GM23248 (cell line): ENCODE measurements at regions not wholly inside any gene's neighbourhood (a gene's known extent, or its start where the extent isn't known, plus 50 kb on each side); places are given as distances from the start of the nearest gene placed in this dataset.

Experiments
- DNase-seq: peaks from one replicate; pipeline ENCODE4 v3.0.0-alpha.2; 2015
- H2AFZ ChIP-seq: fragments of 200-600 bp; sonication (generic); 2 replicates; pipeline ENCODE4 v1.6.1; 2016; ENCODE audit warnings: antibody characterized with exemption
- H3F3A ChIP-seq: fragments of 200-600 bp; sonication (generic); 2 replicates; pipeline ENCODE4 v1.6.1; 2016; ENCODE audit warnings: mild to moderate bottlenecking, antibody characterized with exemption, mixed run types; ENCODE audit not compliant: insufficient read depth
- H3K27ac ChIP-seq: fragments of 200-600 bp; sonication (generic); 2 replicates; pipeline ENCODE4 v1.5.1; 2016; ENCODE audit warnings: mild to moderate bottlenecking
- H3K27me3 ChIP-seq: fragments of 200-600 bp; sonication (generic); replicated peaks from 2 replicates; pipeline ENCODE4 v1.6.1; 2016; ENCODE audit warnings: mild to moderate bottlenecking; ENCODE audit not compliant: insufficient read depth
- H3K36me3 ChIP-seq: fragments of 200-600 bp; sonication (generic); 2 replicates; pipeline ENCODE4 v1.6.1; 2016; ENCODE audit warnings: low read depth, mild to moderate bottlenecking
- H3K4me1 ChIP-seq: fragments of 200-600 bp; sonication (generic); 2 replicates; pipeline ENCODE4 v1.6.1; 2016; ENCODE audit warnings: mild to moderate bottlenecking; ENCODE audit not compliant: insufficient read depth
- H3K4me2 ChIP-seq: fragments of 200-600 bp; sonication (generic); one replicate; pipeline ENCODE4 v1.6.1; 2016; ENCODE audit warnings: mild to moderate bottlenecking; ENCODE audit not compliant: unreplicated experiment
- H3K4me3 ChIP-seq: fragments of 200-600 bp; sonication (generic); 2 replicates; pipeline ENCODE4 v1.5.1; 2016; ENCODE audit warnings: mild to moderate bottlenecking
- H3K79me2 ChIP-seq: fragments of 200-600 bp; sonication (generic); 2 replicates; pipeline ENCODE4 v1.6.1; 2016; ENCODE audit warnings: mild to moderate bottlenecking; ENCODE audit not compliant: insufficient read depth
- H3K9ac ChIP-seq: fragments of 200-600 bp; sonication (generic); 2 replicates; pipeline ENCODE4 v1.6.1; 2016; ENCODE audit warnings: mild to moderate bottlenecking
- H3K9me2 ChIP-seq: fragments of 200-600 bp; sonication (generic); 2 replicates; pipeline ENCODE4 v1.6.1; 2016; ENCODE audit warnings: mixed run types, mild to moderate bottlenecking, moderate library complexity; ENCODE audit not compliant: insufficient read depth
- H3K9me3 ChIP-seq: fragments of 200-600 bp; sonication (generic); one replicate; pipeline ENCODE4 v1.6.1; 2017; ENCODE audit warnings: low read depth
- H4K20me1 ChIP-seq: fragments of 200-600 bp; sonication (generic); 2 replicates; pipeline ENCODE4 v1.6.0; 2016; ENCODE audit not compliant: insufficient read depth
- EZH2 ChIP-seq: fragments of 200-600 bp; sonication (generic); IDR thresholded peaks from 2 replicates; pipeline ENCODE4 v1.6.1; 2018; ENCODE audit warnings: antibody characterized with exemption, mild to moderate bottlenecking; ENCODE audit not compliant: insufficient read depth, poor library complexity, severe bottlenecking
- EZH2phosphoT487 ChIP-seq: fragments of 200-600 bp; sonication (generic); IDR thresholded peaks from 2 replicates; pipeline ENCODE4 v1.6.1; 2018; ENCODE audit warnings: antibody characterized with exemption, moderate library complexity, mild to moderate bottlenecking, low read depth; ENCODE audit not compliant: insufficient read depth
- WGBS, 2 experiments: methylation state at CpG; one replicate each; pipeline ENCODE4 v1.1.6; 2015 to 2017; ENCODE audit warnings: low lambda C conversion rate in 2 of 2, low coverage in 1 of 2; ENCODE audit errors: missing lambda C conversion rate in 2 of 2; 5-methylcytosine and 5-hydroxymethylcytosine counted together
- in situ Hi-C: fragments of 300-500 bp; cut with MboI; formaldehyde crosslinking; loops from 2 replicates; pipeline ENCODE4 v1.15.0; 2020

DNA sequence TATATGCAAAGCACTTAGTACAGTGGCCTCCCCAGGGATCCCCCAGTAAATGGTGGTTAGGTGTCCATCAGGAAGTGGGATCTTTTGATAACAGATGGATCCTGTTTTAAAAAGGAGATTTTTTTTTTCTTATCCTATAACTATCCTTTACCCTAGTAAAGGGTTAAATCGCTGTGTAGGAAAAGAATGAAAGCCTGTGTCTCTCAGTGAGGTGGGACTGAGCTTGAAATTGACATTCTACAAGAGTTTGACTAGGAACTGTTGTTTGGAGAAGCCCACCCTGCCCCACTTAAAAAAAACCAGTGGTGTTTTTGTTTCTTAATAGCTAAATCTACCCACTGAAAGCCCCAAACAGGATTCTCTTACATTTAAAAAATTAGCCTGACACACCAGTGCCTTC lies 112.2 kb upstream of the EGLN3 start:
- H3K27ac ChIP-seq: no peak overlapping the region
- H3F3A ChIP-seq: peaks cover 10% of the 10 kb centered on the region; the same call in 1 of the 2 replicates
- in situ Hi-C loops: no loop called here
- no peaks in the 10 kb centered on the region for H4K20me1 ChIP-seq
- H3K9ac ChIP-seq: no peak overlapping the region
- no peaks in the 10 kb centered on the region for H3K36me3 ChIP-seq
- DNase-seq: no peak
- H3K27me3 ChIP-seq: no peaks in the 10 kb centered on the region
- H3K4me3 ChIP-seq: no peak overlapping the region
- no peak overlapping the region for H3K4me2 ChIP-seq
- H3K9me3 ChIP-seq: no peaks in the 10 kb centered on the region
- TF ChIP-seq EZH2 (no peak), EZH2phosphoT487 (no peak)
- H3K79me2 ChIP-seq: no peaks in the 10 kb centered on the region
- H3K9me2 ChIP-seq: no peaks in the 10 kb centered on the region
- peaks cover 7% of the 10 kb centered on the region; the same call in 1 of the 2 replicates for H3K4me1 ChIP-seq
- H2AFZ ChIP-seq: 0 out of 2 replicates have a peak overlapping the region, but pooled peaks have one; percentile 26
- 75 to 83% methylated on average over 1 of the region's 1 CpG for WGBS, 2 experiments

DNA sequence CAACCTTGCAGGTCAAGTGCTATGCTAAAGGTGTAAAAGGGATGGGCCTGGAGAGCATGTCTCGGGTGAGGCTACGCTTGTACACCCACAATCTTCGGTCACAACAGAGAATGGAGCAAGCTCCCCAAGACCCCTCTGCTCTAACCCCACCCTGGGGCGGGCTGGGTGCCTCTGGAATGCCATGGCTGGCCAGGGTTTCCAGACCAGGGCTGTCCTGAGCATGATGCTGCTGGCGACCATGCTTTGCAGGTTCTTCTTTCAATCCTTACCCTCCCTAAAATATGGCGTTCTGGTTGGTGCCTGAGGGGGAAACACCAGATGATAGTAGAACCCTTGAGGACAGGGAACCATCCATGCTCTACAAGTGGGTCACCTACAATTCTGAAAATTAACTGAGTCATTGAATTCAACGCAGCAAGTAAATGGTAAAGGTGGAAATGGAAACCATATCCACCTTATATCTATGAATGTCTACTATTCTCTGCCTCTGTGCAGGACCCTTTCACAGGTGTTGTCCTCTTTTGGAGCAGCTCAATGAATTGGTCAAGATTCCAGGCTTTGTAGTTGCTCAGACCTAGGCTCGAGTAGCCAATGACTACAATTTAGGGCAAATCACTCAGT lies 111.6 kb upstream of the EGLN3 start:
- no peaks in the 10 kb centered on the region for H4K20me1 ChIP-seq
- TF ChIP-seq EZH2phosphoT487 (no peak), EZH2 (no peak)
- in situ Hi-C loops: no loop called here
- H3K9ac ChIP-seq: no peak overlapping the region
- peaks cover 10% of the 10 kb centered on the region; the same call in 1 of the 2 replicates for H3F3A ChIP-seq
- no peak overlapping the region for H3K4me3 ChIP-seq
- H3K27ac ChIP-seq: no peak overlapping the region
- H3K9me3 ChIP-seq: no peaks in the 10 kb centered on the region
- no peaks in the 10 kb centered on the region for H3K79me2 ChIP-seq
- no peaks in the 10 kb centered on the region for H3K36me3 ChIP-seq
- DNase-seq: no peak
- H3K9me2 ChIP-seq: no peaks in the 10 kb centered on the region
- H3K27me3 ChIP-seq: no peaks in the 10 kb centered on the region
- no peak overlapping the region for H3K4me2 ChIP-seq
- H3K4me1 ChIP-seq: peaks cover 7% of the 10 kb centered on the region; the same call in 1 of the 2 replicates
- no peak overlapping the region for H2AFZ ChIP-seq
- 87 to 88% methylated on average over 8 of the region's 8 CpGs for WGBS, 2 experiments

DNA sequence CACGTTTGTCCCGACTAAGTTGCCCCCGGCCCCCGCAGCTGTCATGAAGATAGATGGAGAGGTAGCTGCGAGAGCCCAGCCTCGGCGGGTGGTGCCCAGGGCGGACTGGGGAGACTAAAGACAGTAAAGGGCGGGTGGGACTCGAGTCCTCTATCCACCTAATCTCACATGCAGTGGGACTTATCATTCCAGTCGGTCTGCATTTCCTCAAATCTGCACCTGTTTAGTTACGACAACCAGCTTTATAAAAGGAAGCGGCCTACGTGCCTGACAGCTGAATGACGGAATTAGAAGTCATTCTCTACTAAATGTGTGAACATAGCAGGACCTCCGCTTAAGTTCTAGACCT lies 109.8 kb upstream of the EGLN3 start:
- no peaks in the 10 kb centered on the region for H4K20me1 ChIP-seq
- WGBS, 2 experiments: 65 to 68% methylated on average over 16 of the region's 16 CpGs
- no peaks in the 10 kb centered on the region for H3K36me3 ChIP-seq
- no peak for DNase-seq
- peaks cover 7% of the 10 kb centered on the region; the same call in 1 of the 2 replicates for H3K4me1 ChIP-seq
- H3K9ac ChIP-seq: peak overlapping the region; percentile 68
- H3K9me2 ChIP-seq: no peaks in the 10 kb centered on the region
- peaks cover 10% of the 10 kb centered on the region; the same call in 1 of the 2 replicates for H3F3A ChIP-seq
- no peaks in the 10 kb centered on the region for H3K27me3 ChIP-seq
- no peaks in the 10 kb centered on the region for H3K79me2 ChIP-seq
- H3K9me3 ChIP-seq: no peaks in the 10 kb centered on the region
- in situ Hi-C loops: no loop called here
- peak overlapping the region; percentile 73 for H3K4me2 ChIP-seq
- TF ChIP-seq EZH2: no peak
- TF ChIP-seq EZH2phosphoT487: no peak
- peak overlapping the region; percentile 85 for H2AFZ ChIP-seq
- H3K27ac ChIP-seq: no peak overlapping the region
- peak overlapping the region; percentile 76 for H3K4me3 ChIP-seq

DNA sequence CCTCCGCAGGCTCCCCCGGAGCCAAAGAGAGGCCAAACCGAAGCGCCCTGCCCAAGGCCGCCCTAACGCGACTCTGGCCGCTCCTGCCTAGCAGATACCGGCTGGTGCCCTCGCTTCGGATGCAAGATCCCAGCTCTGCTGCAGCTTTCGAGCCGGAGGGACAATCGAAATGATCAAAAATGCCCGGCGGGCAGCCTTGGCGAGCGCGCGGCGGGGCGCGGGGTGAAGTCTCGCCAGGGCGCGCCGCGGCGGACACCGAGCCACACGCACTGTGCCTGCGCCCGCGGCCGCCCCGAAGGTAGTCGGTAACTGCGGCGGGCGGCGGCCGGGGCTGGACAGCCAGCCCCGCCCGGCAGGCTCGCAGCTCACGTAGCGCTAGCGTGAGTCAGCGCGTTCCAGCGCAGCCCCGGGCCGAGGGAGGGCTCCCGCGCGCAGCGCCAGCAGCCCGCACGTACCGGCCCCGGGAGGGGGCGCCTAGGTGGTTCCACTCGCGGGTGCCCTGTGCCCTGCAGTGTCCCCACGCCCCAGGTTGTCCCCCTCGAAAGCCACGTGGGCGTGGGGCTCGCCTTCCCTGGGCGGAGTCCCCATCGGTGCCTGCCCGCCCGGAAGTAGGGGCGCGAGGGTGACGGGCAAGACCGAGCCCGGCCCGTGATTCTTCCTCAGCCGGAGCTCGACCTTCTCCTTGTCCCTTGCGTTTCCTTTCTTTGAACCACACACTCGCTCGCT lies 109.2 kb upstream of the EGLN3 start:
- no peaks in the 10 kb centered on the region for H3K36me3 ChIP-seq
- TF ChIP-seq EZH2 (no peak), EZH2phosphoT487 (no peak)
- no peaks in the 10 kb centered on the region for H3K79me2 ChIP-seq
- H2AFZ ChIP-seq: peak overlapping the region; percentile 85
- peak; percentile 90 for DNase-seq
- peak overlapping the region; percentile 76 for H3K4me3 ChIP-seq
- no peaks in the 10 kb centered on the region for H3K27me3 ChIP-seq
- H4K20me1 ChIP-seq: no peaks in the 10 kb centered on the region
- H3F3A ChIP-seq: peaks cover 10% of the 10 kb centered on the region; the same call in 1 of the 2 replicates
- H3K9me2 ChIP-seq: no peaks in the 10 kb centered on the region
- WGBS, 2 experiments: 2 to 5% methylated on average over 62 to 74 of the region's 84 CpGs
- H3K27ac ChIP-seq: no peak overlapping the region
- no peaks in the 10 kb centered on the region for H3K9me3 ChIP-seq
- in situ Hi-C loops: no loop called here
- H3K4me2 ChIP-seq: peak overlapping the region; percentile 73
- H3K9ac ChIP-seq: peak overlapping the region; percentile 68
- H3K4me1 ChIP-seq: peaks cover 7% of the 10 kb centered on the region; the same call in 1 of the 2 replicates
